Osteocyte (in vitro differentiated cells): ENCODE measurements at regions not wholly inside any gene's neighbourhood (a gene's known extent, or its start where the extent isn't known, plus 50 kb on each side); places are given as distances from the start of the nearest gene placed in this dataset.
"Not testable (repeated sequence)": the region's sequence is repeated elsewhere in the genome, so short reads cannot be mapped to it uniquely, and the experiment has no call there.

Experiments used
- DNase-seq: peaks from one replicate; pipeline ENCODE4 v3.0.0; 2021; ENCODE audit warnings: mixed read lengths; ENCODE audit not compliant: unreplicated experiment; ENCODE audit errors: extremely low spot score
- H3K27ac Mint-ChIP-seq: one replicate; pipeline ENCODE4 v1.8.0; 2021; ENCODE audit warnings: mild to moderate bottlenecking, mixed read lengths; ENCODE audit not compliant: unreplicated experiment
- H3K27me3 Mint-ChIP-seq: one replicate; pipeline ENCODE4 v1.8.0; 2021; ENCODE audit warnings: mixed read lengths; ENCODE audit not compliant: unreplicated experiment
- H3K36me3 Mint-ChIP-seq: one replicate; pipeline ENCODE4 v1.8.0; 2021; ENCODE audit warnings: mixed read lengths; ENCODE audit not compliant: unreplicated experiment
- H3K4me1 Mint-ChIP-seq: one replicate; pipeline ENCODE4 v1.8.0; 2021; ENCODE audit warnings: mixed read lengths; ENCODE audit not compliant: unreplicated experiment
- H3K4me3 Mint-ChIP-seq: one replicate; pipeline ENCODE4 v1.8.0; 2021; ENCODE audit warnings: mild to moderate bottlenecking, moderate library complexity, mixed read lengths; ENCODE audit not compliant: unreplicated experiment
- H3K9me3 Mint-ChIP-seq: one replicate; pipeline ENCODE4 v1.8.0; 2021; ENCODE audit warnings: mixed read lengths; ENCODE audit not compliant: unreplicated experiment
- CTCF ChIP-seq: fragments of 200-600 bp; sonication (generic); IDR thresholded peaks from 2 replicates; pipeline ENCODE4 v1.5.0; 2021; ENCODE audit warnings: antibody characterized with exemption, mild to moderate bottlenecking, moderate library complexity

DNA sequence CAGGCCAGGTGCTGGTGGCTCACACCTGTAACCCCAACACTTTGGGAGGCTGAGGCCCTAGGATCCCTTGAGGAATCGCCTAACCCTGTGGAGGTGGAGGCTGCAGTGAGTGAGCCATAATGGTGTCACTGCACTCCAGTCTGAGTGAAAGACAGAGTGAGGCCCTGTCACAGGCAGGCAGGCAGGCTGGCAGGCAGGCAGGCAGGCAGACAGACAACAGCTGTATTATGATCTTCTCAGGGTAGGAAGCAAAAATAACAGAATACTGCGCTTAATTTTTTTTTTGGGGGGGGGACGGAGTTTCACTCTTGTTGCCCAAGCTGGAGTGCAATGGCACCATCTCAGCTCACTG is 3901.6 kb upstream of the OR11H1 start:
- H3K4me3 Mint-ChIP-seq = no peak overlapping the region
- no peaks in the 10 kb centered on the region for H3K36me3 Mint-ChIP-seq
- DNase-seq = no peak
- TF ChIP-seq CTCF = no peak
- no peaks in the 10 kb centered on the region for H3K4me1 Mint-ChIP-seq
- H3K27ac Mint-ChIP-seq = no peak overlapping the region
- peaks cover 49% of the 10 kb centered on the region for H3K9me3 Mint-ChIP-seq
- no peaks in the 10 kb centered on the region for H3K27me3 Mint-ChIP-seq

DNA sequence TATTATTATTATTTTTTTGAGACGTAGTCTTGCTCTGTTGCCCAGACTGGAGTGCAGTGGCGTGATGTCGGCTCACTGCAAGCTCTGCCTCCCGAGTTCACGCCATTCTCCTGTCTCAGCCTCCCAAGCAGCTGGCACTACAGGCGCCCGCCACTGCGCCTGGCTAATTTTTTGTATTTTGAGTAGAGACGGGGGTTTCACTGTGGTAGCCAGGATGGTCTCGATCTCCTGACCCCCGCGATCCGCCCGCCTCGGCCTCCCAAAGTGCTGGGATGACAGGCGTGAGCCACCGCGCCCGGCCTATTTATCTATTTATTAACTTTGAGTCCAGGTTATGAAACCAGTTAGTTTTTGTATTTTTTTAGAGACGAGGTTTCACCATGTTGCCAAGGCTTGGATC is 3901.0 kb upstream of the OR11H1 start:
- H3K27me3 Mint-ChIP-seq, H3K4me3 Mint-ChIP-seq, DNase-seq, H3K4me1 Mint-ChIP-seq, H3K27ac Mint-ChIP-seq, H3K36me3 Mint-ChIP-seq: not testable (repeated sequence)
- H3K9me3 Mint-ChIP-seq = peaks cover 49% of the 10 kb centered on the region

- H3K27me3 Mint-ChIP-seq = no peaks in the 10 kb centered on the region
- no peak overlapping the region for H3K4me3 Mint-ChIP-seq
- TF ChIP-seq CTCF = no peak
- H3K9me3 Mint-ChIP-seq = peaks cover 45% of the 10 kb centered on the region
- H3K36me3 Mint-ChIP-seq = no peaks in the 10 kb centered on the region
- H3K27ac Mint-ChIP-seq = no peak overlapping the region
- DNase-seq = peak; percentile 88
- H3K4me1 Mint-ChIP-seq = no peaks in the 10 kb centered on the region
Measured at GRCh38 chr22:11627436-11627797, 3900.6 kb upstream of the OR11H1 start.

- H3K27me3 Mint-ChIP-seq = no peaks in the 10 kb centered on the region
- peak; percentile 88 for DNase-seq
- H3K4me3 Mint-ChIP-seq = no peak overlapping the region
- peaks cover 44% of the 10 kb centered on the region for H3K9me3 Mint-ChIP-seq
- H3K36me3 Mint-ChIP-seq = no peaks in the 10 kb centered on the region
- no peak overlapping the region for H3K27ac Mint-ChIP-seq
- TF ChIP-seq CTCF = no peak
- H3K4me1 Mint-ChIP-seq = no peaks in the 10 kb centered on the region
Measured at GRCh38 chr22:11627798-11628650, 3900.0 kb upstream of the OR11H1 start.

DNA sequence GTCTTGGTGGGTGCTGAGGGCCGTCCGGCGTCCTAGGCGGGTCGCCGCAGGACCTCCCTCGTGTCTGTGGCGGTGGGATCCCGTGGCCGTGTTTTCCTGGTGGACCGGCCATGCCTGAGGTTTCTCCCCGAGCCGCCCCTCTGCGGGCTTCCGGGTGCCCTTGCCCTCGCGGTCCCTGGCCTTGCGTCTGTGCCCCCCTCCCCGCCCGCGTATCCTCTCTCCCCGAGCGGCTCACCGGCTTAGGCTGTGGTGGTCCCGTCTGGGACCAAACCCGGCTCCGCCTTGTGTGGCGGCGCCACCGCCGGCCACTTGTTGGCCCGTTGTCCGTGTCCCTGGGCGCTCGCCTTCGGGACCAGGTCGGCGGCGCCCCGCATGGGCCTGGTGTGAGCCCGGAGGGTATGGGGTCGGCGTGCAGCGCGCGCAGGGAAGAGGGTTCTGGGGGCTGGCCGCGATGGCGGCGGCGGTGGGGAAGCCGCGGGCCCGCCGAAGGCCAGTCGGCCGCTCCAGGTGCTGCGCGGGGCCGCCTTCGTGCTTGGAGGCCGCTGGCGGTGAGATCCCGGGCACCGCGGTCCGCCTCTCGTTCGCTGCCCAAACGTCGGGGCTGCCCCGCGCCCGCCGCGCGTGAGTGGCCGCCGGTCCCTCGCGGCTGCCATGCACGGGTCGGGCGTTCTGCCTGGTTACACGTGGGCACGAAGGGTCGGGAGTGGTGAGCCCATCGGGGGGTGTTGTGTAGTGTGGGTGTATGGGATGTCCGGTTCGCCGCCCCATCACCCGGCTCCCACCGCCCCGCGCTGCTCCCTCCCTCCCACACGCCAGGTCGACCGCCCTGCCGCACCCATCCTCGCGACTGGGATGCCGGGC is 3899.1 kb upstream of the OR11H1 start:
- TF ChIP-seq CTCF = no peak
- no peak overlapping the region for H3K4me3 Mint-ChIP-seq
- no peak overlapping the region for H3K27ac Mint-ChIP-seq
- H3K4me1 Mint-ChIP-seq = no peaks in the 10 kb centered on the region
- H3K36me3 Mint-ChIP-seq = no peaks in the 10 kb centered on the region
- no peaks in the 10 kb centered on the region for H3K27me3 Mint-ChIP-seq
- H3K9me3 Mint-ChIP-seq = peaks cover 41% of the 10 kb centered on the region
- DNase-seq = peak; percentile 89
